GM13976 (cell line): ENCODE measurements at regions not wholly inside any gene's neighbourhood (a gene's known extent, or its start where the extent isn't known, plus 50 kb on each side); places are given as distances from the start of the nearest gene placed in this dataset.

Source experiments
- DNase-seq: peaks from one replicate; pipeline ENCODE4 v3.0.0; 2012; ENCODE audit warnings: low spot score
- in situ Hi-C: fragments of 300-500 bp; cut with MboI; formaldehyde crosslinking; loops from one replicate; pipeline ENCODE4 v1.12.0; 2022; ENCODE audit warnings: low sequenced_read_pairs, mixed read lengths, inconsistent platforms; ENCODE audit not compliant: unreplicated experiment
- TF ChIP-seq, protein P1 (sequence below): IDR thresholded peaks from 2 replicates; pipeline ENCODE4 v1.5.1; 2012; ENCODE audit warnings: borderline replicate concordance, mild to moderate bottlenecking; ENCODE audit not compliant: insufficient read depth; ENCODE audit errors: extremely low read depth, missing control alignments, control extremely low read depth

DNA sequence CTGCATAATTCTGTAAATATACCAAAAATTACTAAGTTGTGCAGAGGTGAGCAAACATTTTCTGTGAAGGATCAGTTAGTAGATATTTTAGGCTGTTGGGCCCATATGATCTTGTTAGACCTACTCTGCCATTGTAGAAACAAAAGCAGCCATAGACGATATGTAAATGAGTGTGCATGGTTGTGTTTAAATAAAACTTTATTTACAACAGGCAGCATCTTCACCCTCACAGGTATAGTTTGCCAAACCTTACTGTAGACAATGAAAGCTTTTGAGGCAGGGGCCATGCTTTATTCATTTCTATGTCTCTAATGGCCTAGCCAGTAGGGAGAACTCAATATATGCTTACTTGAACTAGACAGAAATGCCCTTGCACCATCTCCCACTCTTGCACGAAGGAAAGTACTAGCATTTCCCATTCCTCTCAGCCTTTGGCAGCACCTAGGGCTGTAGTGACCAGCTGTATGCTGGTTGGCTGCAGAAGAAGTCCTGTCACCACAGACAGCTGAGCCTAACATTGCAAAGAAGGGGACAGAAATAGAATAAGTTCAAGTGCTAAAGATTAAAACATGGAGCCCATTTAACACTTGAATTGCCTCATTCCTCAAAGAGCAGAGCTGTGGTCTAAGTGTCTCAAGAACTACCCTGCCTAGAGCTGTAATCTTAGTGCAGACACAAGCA, 305.1 kb upstream of the MGAT5 start:
- in situ Hi-C loops, result no loop called here

DNA sequence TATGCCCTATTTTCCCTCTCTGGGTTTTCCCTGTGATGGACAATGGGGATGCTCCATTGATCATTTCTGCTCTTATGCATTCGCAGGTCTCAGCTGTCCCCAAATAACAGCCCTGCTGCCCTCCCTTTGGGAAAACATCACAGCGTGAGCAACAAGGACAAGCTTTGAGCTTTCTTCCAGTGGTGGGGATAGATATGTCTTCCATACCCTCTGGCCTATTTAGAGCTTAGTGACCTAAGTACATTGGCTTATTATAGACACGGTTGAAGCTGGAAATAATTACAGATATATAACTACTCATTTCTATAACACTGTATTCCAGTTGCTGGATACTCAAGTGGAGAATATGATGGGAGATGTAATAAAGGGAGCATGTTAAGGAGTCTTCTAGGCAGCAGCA, 304.3 kb upstream of the MGAT5 start:
- TF ChIP-seq, protein P1, sequence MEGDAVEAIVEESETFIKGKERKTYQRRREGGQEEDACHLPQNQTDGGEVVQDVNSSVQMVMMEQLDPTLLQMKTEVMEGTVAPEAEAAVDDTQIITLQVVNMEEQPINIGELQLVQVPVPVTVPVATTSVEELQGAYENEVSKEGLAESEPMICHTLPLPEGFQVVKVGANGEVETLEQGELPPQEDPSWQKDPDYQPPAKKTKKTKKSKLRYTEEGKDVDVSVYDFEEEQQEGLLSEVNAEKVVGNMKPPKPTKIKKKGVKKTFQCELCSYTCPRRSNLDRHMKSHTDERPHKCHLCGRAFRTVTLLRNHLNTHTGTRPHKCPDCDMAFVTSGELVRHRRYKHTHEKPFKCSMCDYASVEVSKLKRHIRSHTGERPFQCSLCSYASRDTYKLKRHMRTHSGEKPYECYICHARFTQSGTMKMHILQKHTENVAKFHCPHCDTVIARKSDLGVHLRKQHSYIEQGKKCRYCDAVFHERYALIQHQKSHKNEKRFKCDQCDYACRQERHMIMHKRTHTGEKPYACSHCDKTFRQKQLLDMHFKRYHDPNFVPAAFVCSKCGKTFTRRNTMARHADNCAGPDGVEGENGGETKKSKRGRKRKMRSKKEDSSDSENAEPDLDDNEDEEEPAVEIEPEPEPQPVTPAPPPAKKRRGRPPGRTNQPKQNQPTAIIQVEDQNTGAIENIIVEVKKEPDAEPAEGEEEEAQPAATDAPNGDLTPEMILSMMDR, result no peak
- no peak for DNase-seq
- in situ Hi-C loops, result no loop called here

More for the DNA sequence above, 305.1 kb upstream of the MGAT5 start:
- TF ChIP-seq, protein P1, result no peak
- DNase-seq, result no peak

DNA sequence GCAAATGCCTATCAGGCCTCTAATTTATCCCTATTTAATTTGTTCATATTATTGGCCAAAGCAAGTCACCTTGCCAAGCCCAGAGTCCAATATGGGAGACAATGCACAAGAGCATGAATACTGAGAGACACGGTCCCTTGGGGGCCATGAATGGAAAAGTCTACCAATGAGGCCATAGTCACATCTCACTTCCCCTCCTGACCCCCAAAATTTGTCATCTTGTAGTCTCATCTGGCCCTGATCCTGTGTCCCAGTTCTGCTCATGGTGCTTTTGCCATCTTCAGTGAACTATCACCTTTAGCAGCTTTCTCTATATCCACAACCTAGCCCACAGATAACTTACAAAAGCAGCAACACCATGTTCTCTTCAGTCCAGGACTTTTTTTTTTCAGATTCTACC, 302.7 kb upstream of the MGAT5 start:
- TF ChIP-seq, protein P1, result no peak
- in situ Hi-C loops, result no loop called here
- no peak for DNase-seq

DNA sequence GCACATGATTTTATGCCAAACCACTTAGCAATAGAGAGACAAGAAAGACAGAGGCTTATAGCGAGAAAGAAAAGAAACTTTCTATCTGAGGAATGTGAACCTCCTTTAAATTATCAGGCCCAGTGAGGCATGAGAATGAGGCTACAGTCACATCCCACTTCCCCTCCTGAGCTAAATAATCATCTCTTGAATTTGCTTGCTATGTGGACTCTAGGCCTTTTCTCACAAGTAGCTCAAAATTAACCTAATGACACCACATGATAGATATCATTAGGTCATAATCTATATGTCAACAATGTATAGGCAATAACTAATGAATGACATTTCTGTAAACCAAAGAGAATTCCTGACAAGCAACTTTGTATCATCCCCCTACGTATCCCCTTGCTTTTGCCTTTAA, 301.5 kb upstream of the MGAT5 start:
- TF ChIP-seq, protein P1, result no peak
- in situ Hi-C loops, result no loop called here
- DNase-seq, result no peak

DNA sequence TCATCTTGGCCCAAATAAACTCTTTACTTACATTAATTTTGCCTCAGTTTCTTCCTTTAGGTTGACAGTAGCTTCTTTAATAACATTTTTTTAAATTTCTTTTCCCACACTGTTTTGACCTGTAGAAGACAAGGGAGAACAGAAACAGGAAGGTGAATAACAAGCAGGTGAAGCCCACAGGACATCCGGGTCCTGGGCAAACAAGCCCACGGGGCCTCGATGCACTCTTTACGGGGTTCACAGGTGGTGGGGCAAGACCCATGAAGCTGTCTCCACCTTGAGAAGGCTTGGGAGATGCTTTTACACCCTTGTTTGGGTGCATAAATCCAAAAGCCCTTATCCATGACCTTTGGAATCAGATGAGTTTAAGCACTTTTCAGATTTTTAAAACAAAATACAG, 301.0 kb upstream of the MGAT5 start:
- in situ Hi-C loops, result no loop called here
- no peak for DNase-seq
- TF ChIP-seq, protein P1, result no peak

DNA sequence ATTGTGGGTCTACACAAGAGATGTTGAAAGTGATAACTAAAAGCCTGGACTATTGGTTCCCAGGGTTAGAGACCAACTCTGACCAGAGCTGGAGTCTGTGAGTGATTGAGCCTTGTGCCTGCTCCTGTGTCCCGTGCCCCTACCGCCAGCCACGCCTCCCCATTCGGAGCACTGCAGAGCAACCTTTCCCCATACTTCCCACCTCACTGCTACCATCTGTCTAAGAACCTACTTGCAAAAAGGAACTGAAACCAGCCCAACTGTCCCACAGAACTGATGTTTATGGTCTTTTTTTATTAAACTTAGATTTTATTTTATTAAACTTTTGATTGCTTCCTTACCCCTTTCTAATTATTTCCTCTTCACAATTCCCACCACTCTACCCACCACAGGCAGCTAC, 300.3 kb upstream of the MGAT5 start:
- DNase-seq, result no peak
- in situ Hi-C loops, result no loop called here
- TF ChIP-seq, protein P1, result no peak
